ENCODE measurements at regions not wholly inside any gene's neighbourhood (a gene's known extent, or its start where the extent isn't known, plus 50 kb on each side); places are given as distances from the start of the nearest gene placed in this dataset.

- Mint-ChIP-seq H3K4me3 (no peak overlapping the region), H3K27ac (no peak overlapping the region), H3K9me3 (peaks cover 15% of the 10 kb centered on the region in 2 donors), H3K27me3 (ENCODE audit: low read depth in 2 of 2) (no peaks in the 10 kb centered on the region), H3K4me1 (no peaks in the 10 kb centered on the region), H3K36me3 (peaks cover 10% of the 10 kb centered on the region)
- Histone ChIP-seq H3K36me3 (ENCODE audit: control insufficient read depth, insufficient read depth, low read length) (no peaks in the 10 kb centered on the region), H3K4me3 (ENCODE audit: low read length) (no peak overlapping the region), H3K27me3 (ENCODE audit: control insufficient read depth, insufficient read depth, low read length) (no peaks in the 10 kb centered on the region), H3K4me1 (ENCODE audit: control insufficient read depth, insufficient read depth, low read length) (no peaks in the 10 kb centered on the region), H3K27ac (ENCODE audit: low read length) (no peak overlapping the region), H3K9me3 (ENCODE audit: control insufficient read depth, insufficient read depth, low read length) (no peaks in the 10 kb centered on the region)
- no peak for TF ChIP-seq CTCF (IDR thresholded peaks at IDR 0.05)
- intact Hi-C loops (cut with micrococcal nuclease): no loop called here
- 48% methylated on average over 4 of the region's 4 CpGs for WGBS (ENCODE audit: insufficient coverage)
- DNase-seq (no peak), ATAC-seq (no peak)
Observed at GRCh38 chr11:43010042-43010441, 301.8 kb upstream of the API5 start.

- Mint-ChIP-seq H3K27ac (no peak overlapping the region), H3K36me3 (peaks cover 3% of the 10 kb centered on the region), H3K4me1 (no peaks in the 10 kb centered on the region), H3K4me3 (no peak overlapping the region), H3K9me3 (peaks cover 12 to 14% of the 10 kb centered on the region in 2 donors), H3K27me3 (ENCODE audit: low read depth in 2 of 2) (no peaks in the 10 kb centered on the region)
- no peak for TF ChIP-seq CTCF (IDR thresholded peaks at IDR 0.05)
- Histone ChIP-seq H3K36me3 (ENCODE audit: control insufficient read depth, insufficient read depth, low read length) (no peaks in the 10 kb centered on the region), H3K4me1 (ENCODE audit: control insufficient read depth, insufficient read depth, low read length) (no peaks in the 10 kb centered on the region), H3K4me3 (ENCODE audit: low read length) (no peak overlapping the region), H3K9me3 (ENCODE audit: control insufficient read depth, insufficient read depth, low read length) (no peaks in the 10 kb centered on the region), H3K27me3 (ENCODE audit: control insufficient read depth, insufficient read depth, low read length) (no peaks in the 10 kb centered on the region), H3K27ac (ENCODE audit: low read length) (no peak overlapping the region)
- ATAC-seq: no peak
- 100% methylated on average over 2 of the region's 2 CpGs for WGBS (ENCODE audit: insufficient coverage)
- intact Hi-C loops (cut with micrococcal nuclease): no loop called here
- DNase-seq: no peak
Observed at GRCh38 chr11:43012606-43013005, 299.2 kb upstream of the API5 start.

- ATAC-seq: no peak
- H3K36me3 Mint-ChIP-seq: no peaks in the 10 kb centered on the region
- no peak for DNase-seq
Observed at GRCh38 chr11:43021466-43021865, 290.3 kb upstream of the API5 start.

More at GRCh38 chr11:43021466-43021865, 290.3 kb upstream of the API5 start:
- H3K27me3 ChIP-seq (ENCODE audit: control insufficient read depth, insufficient read depth, low read length): no peaks in the 10 kb centered on the region
- Mint-ChIP-seq H3K27ac (no peak overlapping the region), H3K4me1 (no peaks in the 10 kb centered on the region), H3K4me3 (no peak overlapping the region), H3K27me3 (ENCODE audit: low read depth in 2 of 2) (no peaks in the 10 kb centered on the region), H3K9me3 (peaks cover 7 to 14% of the 10 kb centered on the region in 2 donors)
- no peak overlapping the region for H3K4me3 ChIP-seq (ENCODE audit: low read length)
- H3K36me3 ChIP-seq (ENCODE audit: control insufficient read depth, insufficient read depth, low read length): no peaks in the 10 kb centered on the region
- intact Hi-C loops (cut with micrococcal nuclease): no loop called here
- TF ChIP-seq CTCF (IDR thresholded peaks at IDR 0.05): no peak
- H3K4me1 ChIP-seq (ENCODE audit: control insufficient read depth, insufficient read depth, low read length): no peaks in the 10 kb centered on the region
- H3K9me3 ChIP-seq (ENCODE audit: control insufficient read depth, insufficient read depth, low read length): no peaks in the 10 kb centered on the region
- H3K27ac ChIP-seq (ENCODE audit: low read length): no peak overlapping the region

All from natural killer cell (primary cell).